GM18498 (cell line): ENCODE measurements at regions not wholly inside any gene's neighbourhood (a gene's known extent, or its start where the extent isn't known, plus 50 kb on each side); places are given as distances from the start of the nearest gene placed in this dataset.

Experiments used
- ATAC-seq: cut with Tn5 transposase; IDR thresholded peaks from one replicate; pipeline ENCODE4 v1.9.1; 2021; ENCODE audit warnings: mild to moderate bottlenecking, moderate library complexity; ENCODE audit not compliant: unreplicated experiment

GRCh38 chr2:19687017-19687659, 214.6 kb downstream of the TTC32 start:
- no peak for ATAC-seq

GRCh38 chr2:19686439-19686838, 215.3 kb downstream of the TTC32 start:
- ATAC-seq: no peak

GRCh38 chr2:19685731-19686130, 216.1 kb downstream of the TTC32 start:
- ATAC-seq: no peak

GRCh38 chr2:19684516-19684915, 217.3 kb downstream of the TTC32 start:
- ATAC-seq: no peak

- ATAC-seq: no peak
These were observed 218.2 kb downstream of the TTC32 start for GRCh38 chr2:19683556-19683955.

- no peak for ATAC-seq
These were observed 219.3 kb downstream of the TTC32 start for GRCh38 chr2:19682493-19682892.

GRCh38 chr2:19677825-19678518, 223.8 kb downstream of the TTC32 start:
- no peak for ATAC-seq

- ATAC-seq: no peak
These were observed 224.5 kb downstream of the TTC32 start for GRCh38 chr2:19677215-19677777.

GRCh38 chr2:19676770-19677169, 225.0 kb downstream of the TTC32 start:
- no peak for ATAC-seq

GRCh38 chr2:19675856-19676460, 225.8 kb downstream of the TTC32 start:
- no peak for ATAC-seq

- no peak for ATAC-seq
These were observed 226.7 kb downstream of the TTC32 start for GRCh38 chr2:19675003-19675629.

- ATAC-seq: no peak
These were observed 227.5 kb downstream of the TTC32 start for GRCh38 chr2:19674051-19675002.

- ATAC-seq: no peak
These were observed 228.5 kb downstream of the TTC32 start for GRCh38 chr2:19673213-19673791.

- ATAC-seq: no peak
These were observed 229.9 kb downstream of the TTC32 start for GRCh38 chr2:19671916-19672315.

GRCh38 chr2:19671311-19671710, 230.5 kb downstream of the TTC32 start:
- no peak for ATAC-seq

GRCh38 chr2:19670303-19670702, 231.5 kb downstream of the TTC32 start:
- no peak for ATAC-seq

GRCh38 chr2:19669559-19669958, 232.2 kb downstream of the TTC32 start:
- no peak for ATAC-seq

GRCh38 chr2:19669126-19669525, 232.7 kb downstream of the TTC32 start:
- no peak for ATAC-seq

- ATAC-seq: no peak
These were observed 234.2 kb downstream of the TTC32 start for GRCh38 chr2:19667536-19667949.

- no peak for ATAC-seq
These were observed 234.7 kb downstream of the TTC32 start for GRCh38 chr2:19667085-19667484.
